NCI-H2081 (cell line): ENCODE measurements at regions not wholly inside any gene's neighbourhood (a gene's known extent, or its start where the extent isn't known, plus 50 kb on each side); places are given as distances from the start of the nearest gene placed in this dataset.

Experiments
- DNase-seq, 2 experiments: peaks; one replicate each; lab custom pipeline; 2025; lab: John Stamatoyannopoulos, UW

DNA sequence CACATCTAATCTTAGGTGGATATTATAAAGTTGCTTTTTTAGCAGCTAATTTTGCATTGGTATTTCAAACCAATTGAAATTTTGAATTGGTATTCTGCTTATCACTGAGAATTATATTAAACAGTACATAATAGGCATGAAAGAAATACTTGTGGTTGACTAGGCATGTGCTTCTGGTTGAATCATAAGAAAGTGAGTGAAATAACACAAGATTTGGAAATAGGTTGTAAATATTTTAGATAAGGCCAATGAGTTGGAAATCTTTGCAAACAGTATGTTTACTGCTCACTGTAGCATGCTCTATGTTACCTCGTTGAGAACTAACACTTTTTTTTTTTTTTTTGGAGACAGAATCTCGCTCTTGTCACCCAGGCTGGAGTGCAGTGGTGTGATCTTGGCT is 66.8 kb upstream of the RFC3 start:
- no peak for DNase-seq

GRCh38 chr13:33752094-33752493 is 65.9 kb upstream of the RFC3 start:
- DNase-seq = no peak

DNA sequence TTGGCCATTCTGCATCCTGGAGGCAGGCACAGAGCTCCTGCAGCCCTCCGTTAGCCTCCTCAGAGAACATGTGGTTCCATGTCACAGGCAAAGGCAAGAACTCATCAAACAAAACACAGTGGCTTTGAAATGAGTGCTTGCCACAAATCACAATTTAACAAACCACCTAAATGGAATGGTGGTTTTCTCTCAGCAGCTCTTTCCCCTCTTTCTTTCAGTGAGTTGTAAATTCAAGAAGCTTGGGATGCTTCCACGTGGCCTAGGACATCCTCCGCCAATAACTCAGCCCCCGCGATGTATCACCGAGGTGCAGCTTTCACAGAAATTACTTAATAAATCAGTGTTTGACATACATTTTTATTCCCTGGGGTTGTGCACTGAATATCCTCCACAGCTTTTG is 65.4 kb upstream of the RFC3 start:
- no peak for DNase-seq

DNA sequence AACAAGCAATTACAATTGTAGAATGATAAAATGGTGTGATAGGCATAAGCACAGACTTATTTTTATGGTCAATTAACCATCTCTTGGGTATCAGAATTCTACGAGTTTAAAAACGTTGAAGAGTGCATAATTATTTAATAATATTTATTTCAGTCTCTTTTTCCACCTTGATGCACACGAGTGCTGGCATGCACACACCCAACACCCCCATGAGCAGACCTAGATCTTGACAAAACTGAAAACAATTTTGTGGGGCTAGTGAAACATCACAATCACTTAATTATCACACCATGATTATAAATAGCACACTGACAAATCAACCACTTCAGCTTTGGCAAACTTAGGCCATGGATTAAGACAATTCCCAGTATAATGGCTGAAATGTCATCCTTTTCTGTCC is 61.0 kb upstream of the RFC3 start:
- no peak for DNase-seq

- peak in 1 of 2 experiments; percentile 42 for DNase-seq
These were observed 60.2 kb upstream of the RFC3 start for GRCh38 chr13:33757713-33758112.

- no peak for DNase-seq
These were observed 59.8 kb upstream of the RFC3 start for GRCh38 chr13:33758113-33758512.

- peak; percentile 64 to 92 for DNase-seq
These were observed 56.2 kb upstream of the RFC3 start for GRCh38 chr13:33761740-33762139.

DNA sequence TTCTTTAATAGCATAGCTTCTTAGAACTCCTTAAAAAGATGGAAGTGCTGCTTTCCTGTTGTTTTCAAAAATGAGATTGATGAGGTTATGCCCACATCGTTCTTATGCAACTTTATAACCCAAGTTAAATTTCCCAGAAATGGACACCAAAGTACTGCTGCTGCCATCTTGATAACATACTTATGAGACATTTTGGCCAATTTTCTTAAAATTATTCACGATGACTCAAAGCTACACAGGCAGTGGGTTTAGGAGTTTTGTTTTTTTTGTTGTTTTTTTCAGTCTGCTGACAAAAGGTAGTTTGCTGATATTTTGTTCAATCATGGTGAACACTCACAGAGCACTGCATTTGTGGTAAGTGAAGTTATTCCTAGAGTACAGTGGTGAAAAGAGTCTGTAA is 54.9 kb upstream of the RFC3 start:
- DNase-seq = no peak

DNA sequence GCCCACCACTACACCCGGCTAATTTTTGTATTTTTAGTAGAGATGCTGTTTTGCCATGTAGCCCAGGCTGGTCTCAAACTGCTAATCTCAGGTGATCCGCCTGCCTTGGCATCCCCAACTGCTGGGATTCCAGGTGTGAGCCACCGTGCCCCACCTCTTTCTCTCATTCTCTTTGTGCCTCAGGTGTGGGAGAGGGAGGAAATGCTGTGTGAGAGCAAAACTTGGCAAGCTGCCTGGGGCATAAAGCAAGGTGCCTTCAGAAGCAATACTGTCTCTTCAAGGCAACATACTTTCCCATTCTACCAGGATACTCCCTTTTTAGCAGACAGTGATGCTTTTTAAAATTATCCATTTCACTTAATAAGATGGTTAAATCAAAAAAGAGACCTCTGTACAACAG is 53.2 kb upstream of the RFC3 start:
- peak; percentile 48 to 81 for DNase-seq

- no peak for DNase-seq
These were observed 51.4 kb upstream of the RFC3 start for GRCh38 chr13:33766329-33767123.

DNA sequence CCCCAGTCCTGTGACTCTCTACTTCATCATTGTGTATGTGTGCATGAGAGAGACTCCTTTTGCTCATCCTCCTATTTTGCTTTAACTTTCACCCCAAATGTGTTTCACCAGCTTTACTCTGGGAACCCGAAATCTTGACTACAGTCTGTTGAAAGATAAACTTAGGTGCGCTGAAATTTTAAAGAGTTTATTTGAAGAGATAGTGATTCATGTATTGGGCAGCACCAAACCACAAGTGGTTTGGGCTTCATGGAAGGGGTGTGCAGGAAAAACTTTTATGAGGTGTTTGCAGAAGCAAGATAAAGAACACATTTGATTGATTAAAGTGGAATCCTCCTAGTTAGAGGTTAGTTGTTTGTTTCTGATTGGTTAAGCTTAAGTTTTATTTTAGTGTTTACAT is 50.8 kb upstream of the RFC3 start:
- no peak for DNase-seq
